ENCODE measurements at regions not wholly inside any gene's neighbourhood (a gene's known extent, or its start where the extent isn't known, plus 50 kb on each side); places are given as distances from the start of the nearest gene placed in this dataset.
"Not testable (repeated sequence)": the region's sequence is repeated elsewhere in the genome, so short reads cannot be mapped to it uniquely, and the experiment has no call there.

- no peak overlapping the region for H3K27ac ChIP-seq
- H3K4me1 ChIP-seq, result no peaks in the 10 kb centered on the region
- intact Hi-C loops (cut with DNase I), result no loop called here
- no peak overlapping the region for H3K4me3 ChIP-seq
- no peaks in the 10 kb centered on the region for H3K9me3 ChIP-seq
- TF ChIP-seq CTCF (IDR thresholded peaks at IDR 0.05), result no peak
- DNase-seq (no peak), ATAC-seq (no peak)
- H3K27me3 ChIP-seq, result peaks cover 0 to 39% of the 10 kb centered on the region in 2 donors
- H3K36me3 ChIP-seq, result no peaks in the 10 kb centered on the region
Measured at GRCh38 chr14:106380740-106381139, 854.4 kb downstream of the TMEM121 start.

- H3K9me3 ChIP-seq; H3K4me3 ChIP-seq; H3K27ac ChIP-seq; H3K36me3 ChIP-seq; H3K4me1 ChIP-seq; DNase-seq; intact Hi-C loops (cut with DNase I); ATAC-seq: not testable (repeated sequence)
- peaks cover 0 to 33% of the 10 kb centered on the region in 2 donors for H3K27me3 ChIP-seq
Measured at GRCh38 chr14:106389186-106389585, 862.8 kb downstream of the TMEM121 start.

GRCh38 chr14:106390401-106390800 is 864.0 kb downstream of the TMEM121 start:
- Histone ChIP-seq H3K9me3 (no peaks in the 10 kb centered on the region), H3K27ac (no peak overlapping the region), H3K27me3 (peaks cover 0 to 33% of the 10 kb centered on the region in 2 donors), H3K4me1 (no peaks in the 10 kb centered on the region), H3K36me3 (no peaks in the 10 kb centered on the region), H3K4me3 (no peak overlapping the region)
- no peak for DNase-seq
- TF ChIP-seq CTCF (IDR thresholded peaks at IDR 0.05), result no peak
- no peak for ATAC-seq
- intact Hi-C loops (cut with DNase I), result no loop called here

- intact Hi-C loops (cut with DNase I), result no loop called here
- H3K36me3 ChIP-seq, result no peaks in the 10 kb centered on the region
- no peak overlapping the region for H3K4me3 ChIP-seq
- DNase-seq, result no peak
- H3K27me3 ChIP-seq, result peaks cover 0 to 33% of the 10 kb centered on the region in 2 donors
- no peak for ATAC-seq
- TF ChIP-seq CTCF (IDR thresholded peaks at IDR 0.05), result no peak
- no peaks in the 10 kb centered on the region for H3K9me3 ChIP-seq
- no peaks in the 10 kb centered on the region for H3K4me1 ChIP-seq
- H3K27ac ChIP-seq, result no peak overlapping the region
Measured at GRCh38 chr14:106390947-106391346, 864.6 kb downstream of the TMEM121 start.

- no peak for ATAC-seq
- Histone ChIP-seq H3K36me3 (no peaks in the 10 kb centered on the region), H3K27me3 (peaks cover 0 to 26% of the 10 kb centered on the region in 2 donors), H3K4me1 (no peaks in the 10 kb centered on the region), H3K27ac (no peak overlapping the region), H3K9me3 (no peaks in the 10 kb centered on the region), H3K4me3 (no peak overlapping the region)
- intact Hi-C loops (cut with DNase I), result no loop called here
- TF ChIP-seq CTCF (IDR thresholded peaks at IDR 0.05), result no peak
- no peak for DNase-seq
Measured at GRCh38 chr14:106393742-106394141, 867.4 kb downstream of the TMEM121 start.

GRCh38 chr14:106395456-106396050 is 869.2 kb downstream of the TMEM121 start:
- Histone ChIP-seq H3K27me3 (peaks cover 0 to 18% of the 10 kb centered on the region in 2 donors), H3K4me1 (no peaks in the 10 kb centered on the region), H3K36me3 (no peaks in the 10 kb centered on the region), H3K9me3 (no peaks in the 10 kb centered on the region), H3K27ac (no peak overlapping the region), H3K4me3 (no peak overlapping the region)
- no peak for TF ChIP-seq CTCF (IDR thresholded peaks at IDR 0.05)
- ATAC-seq (no peak), DNase-seq (no peak)
- intact Hi-C loops (cut with DNase I), result no loop called here

Measured in left lung (tissue), 4 donors.